GM04504 (cell line): ENCODE measurements at regions not wholly inside any gene's neighbourhood (a gene's known extent, or its start where the extent isn't known, plus 50 kb on each side); places are given as distances from the start of the nearest gene placed in this dataset.
A peak's percentile ranks its signal among the peaks of the same experiment; 100 is the strongest.

ENCODE experiments used
- DNase-seq: peaks from one replicate; pipeline ENCODE4 v3.0.0-alpha.2; 2012; ENCODE audit warnings: low read depth

DNA sequence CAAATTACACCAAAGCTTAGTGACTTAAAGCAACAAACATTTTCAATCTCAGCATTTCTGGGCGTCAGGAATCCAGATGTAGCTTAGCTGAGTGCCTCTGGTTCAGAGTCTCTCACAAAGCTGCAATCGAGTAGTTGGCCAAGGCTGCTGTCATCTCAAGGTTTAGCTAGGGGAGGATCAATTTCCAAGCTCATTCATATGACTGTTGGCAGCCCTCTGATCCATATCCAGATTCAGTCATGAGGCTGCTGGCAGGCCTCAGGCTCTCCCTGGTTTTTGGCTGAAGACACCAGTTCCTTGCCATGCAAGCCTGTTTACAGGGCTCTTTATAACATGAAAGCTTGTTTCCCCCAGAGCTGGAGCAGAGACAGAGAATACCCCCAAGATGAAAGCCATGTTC lies 419.5 kb upstream of the TLE4 start:
- no peak for DNase-seq

DNA sequence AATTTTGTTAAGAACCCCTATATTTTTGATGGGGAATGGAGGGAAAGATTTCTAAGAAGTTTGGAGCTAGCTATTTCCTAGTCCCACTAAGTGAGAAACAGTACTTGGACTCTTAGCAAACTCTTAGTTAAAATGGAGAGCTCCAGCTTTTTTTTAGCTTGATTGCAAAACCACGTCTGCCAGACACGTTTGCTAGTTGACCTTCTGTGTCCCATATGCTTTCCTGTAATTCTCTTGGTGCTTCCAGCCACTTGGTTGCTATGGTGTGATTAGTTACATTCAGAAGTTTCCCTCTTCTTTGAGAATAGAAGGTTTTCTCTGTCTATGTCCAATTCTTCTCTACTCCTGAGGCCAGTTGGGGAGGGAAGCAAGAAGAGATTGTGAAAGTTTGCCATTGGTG lies 417.0 kb upstream of the TLE4 start:
- peak; percentile 23 for DNase-seq

DNA sequence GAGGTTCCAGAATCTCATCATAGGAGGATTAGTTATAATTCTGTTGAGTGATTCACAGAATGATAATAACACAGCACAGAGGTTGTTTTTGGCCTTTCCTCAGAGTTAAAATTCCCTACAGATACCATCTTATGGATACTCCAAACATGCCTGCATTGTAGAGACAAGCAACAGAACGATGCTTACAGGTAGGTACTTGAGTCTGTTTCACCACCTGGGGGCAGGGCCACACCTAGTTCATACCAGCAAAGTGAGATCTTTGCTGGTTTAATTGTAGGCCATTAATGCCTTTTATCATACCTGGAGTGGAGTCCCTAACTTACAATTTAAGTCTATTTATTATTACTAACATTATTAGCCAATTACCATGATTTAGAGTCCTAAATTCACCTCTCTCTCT lies 416.5 kb upstream of the TLE4 start:
- no peak for DNase-seq

DNA sequence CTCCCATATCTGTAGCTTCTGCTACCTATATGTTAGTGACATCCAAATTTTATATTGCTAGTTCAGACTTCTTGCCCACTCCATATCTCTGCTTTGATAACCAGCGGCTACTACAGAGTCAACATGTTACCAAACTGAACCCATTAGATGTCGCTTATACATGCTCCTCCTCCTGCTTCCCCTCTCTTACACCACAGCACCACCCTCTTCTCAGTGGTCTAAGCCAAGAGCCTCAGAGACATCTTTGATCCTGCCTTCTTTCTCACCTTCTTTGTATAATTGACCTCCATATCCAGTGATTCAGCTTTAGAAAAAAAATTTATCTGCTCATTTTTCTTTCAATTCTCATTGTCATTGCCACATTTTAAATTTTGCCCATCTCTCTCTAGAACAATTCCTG lies 408.2 kb upstream of the TLE4 start:
- DNase-seq: no peak

DNA sequence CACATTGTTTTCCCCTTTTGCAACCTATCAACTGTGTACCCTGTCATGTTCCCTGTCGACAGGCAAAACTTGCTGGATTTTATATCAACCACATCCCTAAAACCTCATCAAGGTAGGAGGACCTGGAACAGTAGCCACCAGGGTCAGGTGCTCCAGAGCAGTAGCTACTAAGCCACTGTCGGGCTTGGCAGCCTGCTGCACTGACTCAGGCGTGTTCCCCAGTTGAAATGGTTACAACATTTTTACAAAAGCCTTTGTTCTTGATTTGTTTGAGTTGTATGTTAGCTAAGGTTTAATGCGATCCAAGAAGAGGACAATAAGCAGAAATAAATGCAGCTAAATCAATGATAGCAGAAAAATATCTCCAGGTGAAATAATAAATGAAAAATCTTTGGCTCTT lies 407.4 kb upstream of the TLE4 start:
- DNase-seq: no peak

DNA sequence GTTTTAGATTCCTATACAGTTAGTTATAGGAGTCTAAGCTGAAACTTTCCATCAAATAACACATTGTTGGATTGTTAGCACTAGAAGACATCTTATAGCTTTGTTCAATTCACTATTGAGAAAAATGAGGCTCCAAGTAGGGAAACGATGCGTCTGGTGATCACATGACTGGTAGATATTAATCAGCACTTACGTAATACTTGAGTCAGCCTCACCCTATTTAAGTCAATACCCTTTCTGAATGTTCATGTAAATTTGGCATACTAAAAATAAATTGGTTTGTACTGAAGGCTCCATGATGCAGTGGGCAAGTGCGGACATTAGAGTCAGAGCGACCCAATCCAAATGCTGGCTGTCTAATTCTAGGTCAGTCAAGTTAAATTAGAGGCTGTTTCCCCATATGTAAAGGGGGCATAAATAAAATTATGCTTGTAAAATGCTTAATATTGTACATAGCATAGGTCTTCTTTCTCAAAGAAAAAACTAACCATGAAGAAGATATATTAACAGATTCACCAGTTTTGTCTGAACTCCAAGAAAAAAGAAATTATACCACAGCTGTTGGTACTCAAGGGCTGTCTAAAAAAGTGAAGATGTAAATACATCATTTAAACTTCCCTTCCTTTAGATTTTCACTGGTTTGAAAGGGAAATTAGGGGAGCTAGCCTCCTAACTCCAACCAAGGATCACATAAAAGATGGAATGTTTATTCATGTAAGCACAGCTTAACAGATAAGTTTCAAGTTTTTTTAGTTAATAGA lies 406.6 kb upstream of the TLE4 start:
- DNase-seq: no peak

DNA sequence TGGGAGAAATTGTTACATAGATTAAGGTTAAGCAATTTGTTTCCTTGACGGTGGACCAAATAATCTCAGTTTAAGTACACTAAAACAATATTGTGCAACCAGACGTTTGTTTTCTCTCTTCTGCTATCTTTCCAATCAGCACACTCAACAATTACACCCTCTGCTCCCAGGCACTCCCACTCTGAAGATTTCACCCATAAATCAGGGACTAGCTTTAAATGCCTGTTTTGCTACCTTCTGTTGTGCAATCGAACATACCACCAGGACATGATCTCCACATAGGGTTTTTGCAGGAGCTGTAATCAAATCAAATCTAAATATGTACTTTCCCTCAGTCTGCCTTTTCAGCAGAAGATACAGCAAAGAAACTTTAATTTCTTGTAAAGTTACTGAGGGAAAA lies 405.8 kb upstream of the TLE4 start:
- peak; percentile 53 for DNase-seq

DNA sequence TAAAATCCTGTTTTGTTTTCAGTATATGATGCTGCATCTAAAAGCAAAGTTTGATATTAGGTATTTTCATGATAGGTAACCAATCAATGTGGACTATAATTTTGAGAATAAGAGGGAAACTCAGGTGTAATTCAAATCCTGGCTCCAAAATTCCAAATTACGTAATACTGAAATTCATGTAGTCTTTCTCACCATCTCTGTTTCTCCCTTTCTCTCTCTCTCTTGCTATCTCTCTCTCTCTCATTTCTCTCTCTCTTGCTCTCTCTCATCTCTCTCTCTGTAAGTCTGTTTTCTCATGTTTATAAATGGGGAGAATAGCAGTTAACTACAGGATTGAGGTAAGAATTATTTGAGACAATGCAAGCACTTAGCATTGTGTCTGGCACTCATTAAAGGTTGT lies 401.1 kb upstream of the TLE4 start:
- DNase-seq: no peak

DNA sequence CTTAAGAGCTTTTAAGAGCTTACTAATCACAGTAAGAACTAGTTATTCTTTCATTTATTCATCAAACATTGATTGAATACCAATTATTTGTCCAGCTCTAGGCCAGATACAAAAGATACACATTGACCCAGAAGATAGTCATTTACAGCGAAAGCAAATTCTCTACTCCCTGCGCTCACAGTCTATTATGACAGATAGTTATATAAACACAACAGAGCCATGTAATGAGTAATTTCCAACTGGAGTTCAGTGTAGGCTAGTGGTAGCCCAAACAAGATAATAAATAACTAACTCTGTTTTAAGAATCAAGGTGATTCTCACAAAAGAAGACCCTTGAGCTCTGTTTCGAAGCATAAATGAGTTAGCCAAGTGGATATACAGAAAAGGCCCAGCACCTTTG lies 397.8 kb upstream of the TLE4 start:
- no peak for DNase-seq

DNA sequence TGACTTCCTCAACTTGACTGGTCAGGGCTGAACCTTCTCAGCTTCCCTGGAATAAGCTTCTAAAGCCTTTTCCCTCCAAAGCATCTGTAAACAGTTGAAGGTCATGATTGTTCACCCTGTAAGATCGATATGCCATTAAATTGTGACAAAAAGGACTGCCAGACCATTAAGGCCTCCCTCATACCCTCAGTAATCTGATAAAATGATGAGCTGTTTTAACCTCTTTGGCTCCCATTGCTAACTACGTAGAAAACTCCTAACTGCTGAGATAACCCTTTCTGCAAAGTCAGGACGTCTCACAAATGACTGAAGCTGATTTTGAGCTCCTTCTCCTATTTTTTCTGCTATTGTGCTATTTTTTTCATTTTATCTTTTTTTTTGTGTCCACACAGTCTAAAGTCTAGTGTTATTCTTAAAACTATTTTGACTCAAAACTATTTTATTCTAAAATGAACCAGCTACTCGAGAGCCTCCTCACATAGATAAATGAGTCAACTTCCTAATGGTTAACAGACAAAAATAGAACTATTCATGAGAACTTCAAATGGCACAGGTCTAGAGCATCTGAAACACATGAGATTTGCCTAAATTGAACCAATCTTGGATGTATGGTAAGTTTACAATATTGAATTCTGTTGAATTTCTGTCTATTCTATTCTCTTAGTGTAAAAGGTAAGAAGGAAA lies 395.6 kb upstream of the TLE4 start:
- DNase-seq: no peak

DNA sequence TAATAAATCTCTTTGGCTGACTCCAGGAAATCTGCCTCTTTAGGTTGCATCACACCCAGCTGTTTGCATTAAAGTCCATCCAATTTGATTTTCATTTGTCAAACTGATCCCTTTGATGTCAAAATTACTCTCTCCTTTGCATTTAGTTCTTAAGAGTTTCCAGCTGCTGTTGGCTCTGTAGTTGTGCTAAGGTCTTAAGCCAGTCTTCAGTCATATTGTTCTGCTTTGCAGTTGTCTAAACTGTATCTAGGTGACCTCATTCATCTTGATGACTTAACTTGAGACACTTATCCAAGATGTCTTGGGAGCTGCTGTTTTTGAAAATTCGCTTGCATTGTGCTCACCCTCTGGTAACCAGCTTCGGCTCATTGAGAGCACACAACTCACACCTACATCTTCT lies 386.9 kb upstream of the TLE4 start:
- no peak for DNase-seq

DNA sequence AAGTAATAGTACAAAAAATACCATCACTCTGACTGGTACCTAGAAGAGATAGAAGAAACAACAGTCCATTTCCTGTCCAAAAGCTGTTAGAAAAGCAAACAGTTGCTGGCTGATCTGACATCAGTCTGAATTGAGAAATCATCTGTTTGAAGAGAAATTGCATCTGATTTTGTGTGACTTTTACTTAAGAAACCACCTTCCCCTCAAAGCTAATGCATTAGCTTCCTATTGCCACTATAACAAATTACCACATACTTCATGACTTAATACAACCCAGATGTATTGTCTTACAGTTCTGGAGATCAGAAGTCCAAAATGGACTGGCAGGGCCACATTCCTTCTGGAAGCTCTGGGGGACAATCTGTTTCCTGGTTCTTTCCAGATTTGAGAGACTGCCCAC lies 385.9 kb upstream of the TLE4 start:
- no peak for DNase-seq

DNA sequence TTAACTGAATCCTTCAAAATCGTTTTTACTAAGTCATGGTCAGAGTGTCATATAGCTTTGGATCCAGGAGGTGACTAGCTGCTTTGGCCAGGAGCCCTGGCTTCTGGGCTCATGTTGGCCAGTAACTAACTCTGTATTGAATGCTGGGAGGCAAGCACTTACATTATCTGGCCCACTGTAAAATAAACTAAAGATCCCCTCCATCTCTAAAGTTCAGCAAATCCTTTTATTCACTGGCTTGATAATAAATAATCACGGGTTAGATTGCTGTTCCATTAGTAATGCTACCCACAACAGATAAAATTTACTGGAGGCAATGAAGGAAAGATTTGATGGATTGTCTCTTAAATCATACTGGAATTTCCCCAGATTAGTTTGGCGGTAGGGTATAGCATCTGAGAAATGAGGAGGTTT lies 382.2 kb upstream of the TLE4 start:
- no peak for DNase-seq

DNA sequence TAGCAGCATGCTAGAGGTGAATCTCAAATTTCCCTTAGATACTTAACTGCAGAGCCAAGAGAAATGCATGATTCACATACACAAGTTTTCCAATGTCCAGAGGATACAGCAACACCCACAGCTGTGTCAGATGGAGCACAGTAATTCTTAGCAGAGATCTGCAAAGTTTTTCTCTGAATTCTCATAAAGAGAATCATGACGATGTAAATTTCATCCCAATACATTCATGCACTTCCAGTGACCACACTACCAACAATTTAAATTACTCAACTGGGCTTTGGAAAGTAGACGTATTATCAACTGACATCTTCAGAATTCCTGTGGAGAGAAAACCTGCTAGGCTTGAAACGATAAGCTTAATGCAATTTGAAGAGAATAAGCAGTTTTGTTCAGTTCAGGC lies 378.8 kb upstream of the TLE4 start:
- DNase-seq: no peak

DNA sequence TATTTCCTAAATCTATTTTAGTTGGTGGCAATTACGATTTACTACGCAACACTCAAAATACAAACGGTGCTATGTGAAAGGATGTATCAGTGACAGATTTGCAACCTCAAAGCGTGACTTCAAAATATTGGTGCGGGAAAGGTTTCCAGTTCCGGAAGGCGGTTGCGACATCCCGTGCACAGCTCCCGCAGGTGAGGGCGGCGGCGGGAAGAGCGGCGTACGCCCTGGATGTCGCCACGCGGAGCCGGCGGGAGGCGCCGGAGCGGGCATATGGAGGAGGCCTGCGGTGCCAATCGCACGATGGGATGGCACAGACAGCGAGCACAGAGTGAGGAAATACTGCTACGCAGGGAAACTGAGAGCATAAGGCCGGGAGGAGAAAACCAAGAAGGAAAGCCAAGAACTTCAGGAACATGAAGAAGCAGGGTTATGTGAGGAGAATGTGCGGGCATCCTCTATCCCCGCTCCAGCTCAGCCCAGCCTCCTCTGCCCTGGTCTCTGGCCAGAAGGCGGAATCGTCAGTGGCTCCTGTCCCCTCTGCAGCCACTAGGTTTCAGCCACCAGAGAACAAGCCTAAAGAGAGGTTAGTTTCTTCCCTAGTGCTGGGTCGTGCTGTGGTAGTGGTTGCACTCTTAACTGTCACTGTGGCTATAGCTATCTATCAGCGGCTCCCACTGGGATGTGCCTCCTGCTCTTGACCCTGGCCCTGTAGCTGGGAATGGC lies 378.1 kb upstream of the TLE4 start:
- no peak for DNase-seq

DNA sequence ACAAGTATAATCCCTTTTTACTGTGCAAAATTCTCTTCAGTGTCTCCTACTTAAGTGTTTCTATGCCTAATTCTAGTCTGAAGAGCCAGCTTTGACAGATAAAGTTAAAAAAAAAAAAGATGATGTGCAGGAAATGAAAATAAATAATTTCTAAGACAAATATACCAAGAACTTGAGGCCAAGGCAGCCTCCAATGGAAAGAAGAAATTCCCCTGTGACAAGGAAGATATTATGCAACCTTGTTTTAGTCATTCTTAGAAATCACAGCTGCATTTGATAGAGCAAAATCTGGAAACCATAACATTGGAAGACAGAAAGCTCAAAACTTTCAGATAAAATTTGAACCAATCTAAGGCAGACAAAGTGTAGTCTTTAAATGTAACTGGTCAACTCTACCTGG lies 375.9 kb upstream of the TLE4 start:
- peak; percentile 74 for DNase-seq

DNA sequence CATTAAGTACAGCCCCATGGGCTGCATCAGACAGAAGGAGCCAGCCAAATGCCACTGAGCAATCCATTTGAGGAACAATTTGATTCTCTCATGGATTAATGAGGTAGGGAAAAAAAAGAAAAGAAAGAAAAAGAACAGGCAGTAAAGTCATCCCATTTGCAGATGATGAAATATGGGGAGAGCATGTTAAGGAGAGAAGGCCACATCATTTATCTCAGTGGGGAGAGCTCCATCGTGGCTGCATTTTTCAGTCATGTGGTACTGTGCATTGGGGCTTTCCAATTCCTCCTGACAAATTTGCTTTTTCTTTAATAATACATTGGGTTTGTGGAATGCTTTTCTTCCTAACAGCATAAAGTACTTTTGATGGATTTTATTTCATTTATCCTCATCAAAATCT lies 375.2 kb upstream of the TLE4 start:
- no peak for DNase-seq

DNA sequence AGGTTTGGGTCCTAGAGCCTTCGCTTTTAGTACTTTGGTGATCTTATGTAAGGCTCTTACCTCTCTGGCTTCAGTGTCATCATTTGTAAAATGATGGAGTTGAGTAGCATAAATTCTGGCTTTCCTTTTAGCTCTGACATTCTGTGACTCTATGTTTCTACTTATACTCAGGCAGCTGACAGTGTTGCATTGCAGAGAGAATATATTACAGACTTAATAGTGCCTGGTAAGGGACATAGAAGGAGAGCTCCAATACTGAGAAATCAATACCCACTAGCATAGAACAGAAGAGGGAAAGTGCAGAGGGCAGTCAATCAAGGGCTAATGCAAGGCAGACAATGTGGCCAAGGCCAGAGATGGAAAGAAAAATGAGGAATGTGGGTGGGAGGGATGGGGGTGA lies 371.4 kb upstream of the TLE4 start:
- no peak for DNase-seq

DNA sequence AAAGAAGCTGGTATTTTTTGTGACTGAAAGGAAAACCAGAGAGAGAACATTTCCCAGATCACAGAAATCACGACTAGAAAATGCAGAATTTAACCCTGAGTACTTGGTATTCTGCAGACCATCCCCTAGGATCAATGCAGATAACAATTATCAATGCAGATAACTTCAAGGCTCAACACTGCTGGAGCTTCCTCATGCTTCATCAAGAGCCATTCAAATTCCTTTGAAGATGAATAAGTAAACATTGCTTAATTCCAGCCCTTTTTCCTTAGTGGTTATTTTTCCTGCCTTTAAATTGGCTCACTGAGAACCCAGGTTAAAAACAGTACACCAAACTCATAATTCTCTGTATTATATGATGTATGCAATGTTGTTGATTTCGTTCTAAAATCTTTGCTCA lies 370.1 kb upstream of the TLE4 start:
- no peak for DNase-seq

DNA sequence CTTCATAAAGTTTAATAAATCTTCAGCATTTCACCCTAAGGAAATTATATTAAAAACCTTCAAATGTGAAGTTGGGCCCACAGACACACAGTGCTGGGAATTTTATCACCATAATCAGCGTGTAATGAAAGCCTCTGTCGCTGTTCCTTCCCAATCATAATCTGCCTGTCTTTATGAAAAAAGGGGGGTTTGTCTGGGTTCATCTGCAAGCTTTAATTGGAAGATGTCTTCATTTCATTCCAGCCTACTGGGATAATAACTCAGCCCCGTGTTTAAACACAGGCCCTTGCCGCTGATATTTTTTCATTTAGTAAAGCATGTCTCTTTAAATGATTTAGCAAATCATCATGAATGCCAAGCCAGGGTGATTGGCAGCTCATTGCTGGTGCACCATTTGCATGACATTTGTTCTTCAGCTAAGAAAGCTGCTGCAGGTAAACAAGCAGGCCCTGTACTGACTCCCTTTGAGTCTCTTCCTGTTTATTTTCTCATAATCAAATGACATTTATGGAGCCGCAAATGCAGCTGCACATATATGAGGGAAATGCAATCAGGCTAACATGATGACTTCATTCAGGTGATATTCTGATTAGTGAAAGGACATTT lies 362.9 kb upstream of the TLE4 start:
- DNase-seq: no peak

DNA sequence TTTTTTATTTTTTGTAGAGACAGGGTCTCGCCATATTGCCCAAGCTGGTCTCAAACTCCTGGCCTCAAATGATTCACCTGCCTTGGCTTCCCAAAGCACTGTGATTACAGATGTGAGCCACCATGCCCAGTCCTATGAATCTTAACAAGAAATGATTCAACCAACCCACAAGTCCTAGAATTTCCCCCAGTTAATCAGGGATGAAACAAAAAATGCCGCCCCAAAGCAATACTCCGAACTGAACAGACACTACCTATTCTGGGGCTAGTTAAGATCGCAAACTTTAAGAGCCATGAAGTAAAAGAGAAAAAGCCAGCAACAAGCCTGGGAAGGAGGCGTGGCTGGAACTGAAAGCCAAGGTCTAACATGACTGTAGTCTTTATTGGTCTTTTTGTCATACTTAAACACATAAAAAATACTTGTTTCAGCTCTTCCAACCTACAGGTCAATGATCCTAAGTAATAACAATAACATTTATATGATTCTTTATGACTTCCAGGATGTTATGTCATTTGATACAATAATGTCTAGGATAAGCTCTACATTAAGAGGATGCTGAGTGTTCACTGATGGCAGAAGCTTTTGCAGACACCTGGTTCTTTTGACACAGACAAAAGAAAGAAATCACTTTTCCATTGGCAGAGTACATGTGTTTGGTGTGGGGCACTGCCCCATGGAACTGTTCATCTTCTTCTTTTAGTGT lies 361.1 kb upstream of the TLE4 start:
- DNase-seq: no peak

DNA sequence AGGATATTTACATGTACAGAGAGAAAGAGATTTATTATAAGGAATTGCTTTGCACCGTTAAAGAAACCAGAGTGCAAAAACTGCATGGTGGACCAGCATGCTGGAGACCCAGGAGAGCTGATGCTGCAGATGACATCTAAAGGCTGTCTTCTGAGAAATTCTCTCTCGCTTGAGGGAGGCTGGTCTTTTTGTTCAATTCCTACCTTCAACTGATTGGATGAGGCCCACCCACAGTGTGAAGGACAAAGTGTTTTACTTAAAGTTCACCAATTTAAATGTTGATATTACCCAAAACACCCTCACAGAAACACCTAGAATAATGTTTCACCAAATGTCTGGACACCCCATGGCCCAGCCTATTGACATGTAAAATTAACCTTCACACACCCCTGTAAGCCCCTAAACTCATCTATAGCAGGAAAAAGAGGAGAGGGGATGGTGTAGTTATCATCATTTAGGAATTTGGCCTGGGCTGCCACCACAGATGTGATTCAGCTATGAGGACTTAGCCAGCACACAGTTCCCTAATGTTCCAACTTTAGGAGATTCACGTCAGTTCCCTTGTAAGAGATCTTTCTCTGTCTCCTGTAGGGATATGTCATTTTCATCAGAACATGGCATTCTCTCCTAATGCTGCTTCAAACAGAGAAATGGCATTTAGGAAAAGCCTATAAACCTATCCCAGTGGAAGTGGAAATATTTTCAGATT lies 358.2 kb upstream of the TLE4 start:
- no peak for DNase-seq
